HEK293 (cell line): ENCODE measurements at regions not wholly inside any gene's neighbourhood (a gene's known extent, or its start where the extent isn't known, plus 50 kb on each side); places are given as distances from the start of the nearest gene placed in this dataset.

Source experiments
- CTCF ChIA-PET: fragments of 350-600 bp; formaldehyde crosslinking; extraction: SDS; loops from one replicate; lab custom pipeline; 2021; ENCODE audit warnings: antibody characterized with exemption; lab: Yijun Ruan, JAX
- POLR2A ChIA-PET: fragments of 300-600 bp; formaldehyde crosslinking; extraction: SDS; loops from one replicate; lab custom pipeline; 2020; ENCODE audit warnings: antibody characterized with exemption, inconsistent platforms; lab: Yijun Ruan, JAX
- H3K27ac ChIP-seq: fragments of 200-500 bp; sonication (Bioruptor generic); 2 replicates; pipeline ENCODE4 v1.5.1; 2014; ENCODE audit warnings: low read depth, low read length, control low read depth, inconsistent platforms; ENCODE audit errors: extremely low read depth
- H3K36me3 ChIP-seq, 2 experiments: fragments of 200-500 bp in 1 of 2; sonication (Bioruptor generic) in 1 of 2; 1 replicate in 1 of 2; 2 replicates in 1 of 2; pipeline ENCODE4 v1.5.1; 2014 to 2017; ENCODE audit warnings: inconsistent platforms in 2 of 2, low read length in 2 of 2; ENCODE audit not compliant: control insufficient read depth in 2 of 2, insufficient read depth in 1 of 2
- H3K4me1 ChIP-seq: fragments of 200-500 bp; sonication (Bioruptor generic); 2 replicates; pipeline ENCODE4 v1.5.1; 2014; ENCODE audit warnings: mild to moderate bottlenecking, low read length, inconsistent platforms; ENCODE audit not compliant: control insufficient read depth, insufficient read depth
- H3K4me3 ChIP-seq: 2 replicates; pipeline ENCODE4 v1.5.1; 2011; ENCODE audit warnings: low read depth, mild to moderate bottlenecking, control low read depth, low read length, moderate library complexity
- H3K9me3 ChIP-seq: fragments of 200-500 bp; sonication (Bioruptor generic); 2 replicates; pipeline ENCODE4 v1.5.1; 2014; ENCODE audit warnings: low read depth, low read length, inconsistent platforms; ENCODE audit not compliant: control insufficient read depth, insufficient read depth
- FEZF1 ChIP-seq: fragments of 450-650 bp; formaldehyde crosslinking; IDR thresholded peaks from 2 replicates; pipeline ENCODE4 v1.5.1; 2016; ENCODE audit warnings: missing biosample characterization, missing genetic modification characterization
- KLF10 ChIP-seq: fragments of 450-650 bp; IDR thresholded peaks from 2 replicates; pipeline ENCODE4 v1.5.1; 2018; ENCODE audit warnings: missing biosample characterization, mild to moderate bottlenecking, missing genetic modification characterization
- OSR2 ChIP-seq: fragments of 450-650 bp; formaldehyde crosslinking; IDR thresholded peaks from 2 replicates; pipeline ENCODE4 v1.5.1; 2016; ENCODE audit warnings: missing biosample characterization, missing genetic modification characterization
- SP7 ChIP-seq: fragments of 450-650 bp; formaldehyde crosslinking; IDR thresholded peaks from 2 replicates; pipeline ENCODE4 v1.5.1; 2016; ENCODE audit warnings: missing biosample characterization, missing genetic modification characterization
- WT1 ChIP-seq: fragments of 450-650 bp; formaldehyde crosslinking; IDR thresholded peaks from 2 replicates; pipeline ENCODE4 v1.5.1; 2016; ENCODE audit warnings: missing biosample characterization, missing genetic modification characterization
- ZBTB48 ChIP-seq: fragments of 450-650 bp; formaldehyde crosslinking; IDR thresholded peaks from 2 replicates; pipeline ENCODE4 v1.5.1; 2016; ENCODE audit warnings: missing biosample characterization, missing genetic modification characterization
- ZNF114 ChIP-seq: fragments of 450-650 bp; formaldehyde crosslinking; IDR thresholded peaks from 2 replicates; pipeline ENCODE4 v1.5.0; 2017; ENCODE audit warnings: missing biosample characterization, missing genetic modification characterization
- ZNF169 ChIP-seq: fragments of 450-650 bp; formaldehyde crosslinking; IDR thresholded peaks from 2 replicates; pipeline ENCODE4 v1.5.1; 2016; ENCODE audit warnings: missing biosample characterization, missing genetic modification characterization
- ZNF174 ChIP-seq: fragments of 450-650 bp; formaldehyde crosslinking; IDR thresholded peaks from 2 replicates; pipeline ENCODE4 v1.5.0; 2017; ENCODE audit warnings: missing biosample characterization, mild to moderate bottlenecking, missing genetic modification characterization
- ZNF19 ChIP-seq: fragments of 450-650 bp; formaldehyde crosslinking; IDR thresholded peaks from 2 replicates; pipeline ENCODE4; 2016; ENCODE audit warnings: missing biosample characterization, missing genetic modification characterization, low read depth
- ZNF202 ChIP-seq: fragments of 450-650 bp; formaldehyde crosslinking; IDR thresholded peaks from 2 replicates; pipeline ENCODE4 v1.5.1; 2016; ENCODE audit warnings: missing biosample characterization, missing genetic modification characterization, borderline replicate concordance
- ZNF335 ChIP-seq: fragments of 450-650 bp; formaldehyde crosslinking; conservative IDR thresholded peaks from 2 replicates; pipeline ENCODE4 v1.5.1; 2016; ENCODE audit warnings: missing biosample characterization, missing genetic modification characterization
- ZNF423 ChIP-seq: fragments of 450-650 bp; formaldehyde crosslinking; IDR thresholded peaks from 2 replicates; pipeline ENCODE4 v1.5.1; 2016; ENCODE audit warnings: missing biosample characterization, missing genetic modification characterization
- ZNF664 ChIP-seq: fragments of 450-650 bp; formaldehyde crosslinking; IDR thresholded peaks from 2 replicates; pipeline ENCODE4 v1.5.1; 2016; ENCODE audit warnings: missing biosample characterization, missing genetic modification characterization
- TF ChIP-seq, protein P1 (sequence below): fragments of 450-650 bp; formaldehyde crosslinking; IDR thresholded peaks from 2 replicates; pipeline ENCODE4 v1.5.1; 2016; ENCODE audit warnings: missing biosample characterization, missing genetic modification characterization
- TF ChIP-seq, protein P2 (sequence below): fragments of 450-650 bp; formaldehyde crosslinking; IDR thresholded peaks from 2 replicates; pipeline ENCODE4 v1.5.1; 2017; ENCODE audit warnings: missing biosample characterization, missing genetic modification characterization
- TF ChIP-seq, protein P3 (sequence below): fragments of 450-650 bp; formaldehyde crosslinking; IDR thresholded peaks from 2 replicates; pipeline ENCODE4 v1.5.1; 2016; ENCODE audit warnings: missing biosample characterization, missing genetic modification characterization
- TF ChIP-seq, protein P4 (sequence below): fragments of 450-650 bp; formaldehyde crosslinking; IDR thresholded peaks from 2 replicates; pipeline ENCODE4 v1.5.1; 2016; ENCODE audit warnings: missing biosample characterization, missing genetic modification characterization

DNA sequence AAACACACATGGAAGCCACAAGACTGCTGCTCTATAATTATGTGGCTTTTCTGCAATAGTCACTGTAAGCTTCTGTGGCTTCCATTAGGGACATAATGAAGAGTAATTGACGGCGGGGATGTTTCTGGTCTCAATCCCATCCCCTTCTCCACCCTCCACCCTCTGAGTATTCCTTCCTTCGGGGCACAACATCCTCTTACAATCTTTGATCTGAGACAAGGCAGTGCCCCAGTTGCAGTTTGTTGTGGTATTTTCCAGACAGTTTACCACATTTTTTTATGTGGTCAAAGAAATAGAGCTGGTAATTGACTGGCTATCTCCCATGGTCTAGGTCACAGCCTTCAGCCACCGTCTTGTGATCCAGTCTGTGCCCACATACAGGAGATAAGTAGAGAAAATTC, 277.7 kb downstream of the NR2F1-AS1 start:
- ChIA-PET POLR2A (no interaction called here), CTCF (no interaction called here)
- Histone ChIP-seq H3K9me3 (no peaks in the 10 kb centered on the region), H3K36me3 (no peaks in the 10 kb centered on the region), H3K4me3 (no peak overlapping the region), H3K27ac (no peak overlapping the region), H3K4me1 (peaks cover 20% of the 10 kb centered on the region)
- TF ChIP-seq ZNF169 (tag by site-specific recombination) (no peak), SP7 (tag by site-specific recombination) (peak; percentile 94), ZNF423 (tag by site-specific recombination) (no peak), ZNF19 (tag by site-specific recombination) (no peak), OSR2 (tag by site-specific recombination) (0 out of 2 replicates have a peak, but pooled peaks have one; percentile 16)
- TF ChIP-seq, protein P1, sequence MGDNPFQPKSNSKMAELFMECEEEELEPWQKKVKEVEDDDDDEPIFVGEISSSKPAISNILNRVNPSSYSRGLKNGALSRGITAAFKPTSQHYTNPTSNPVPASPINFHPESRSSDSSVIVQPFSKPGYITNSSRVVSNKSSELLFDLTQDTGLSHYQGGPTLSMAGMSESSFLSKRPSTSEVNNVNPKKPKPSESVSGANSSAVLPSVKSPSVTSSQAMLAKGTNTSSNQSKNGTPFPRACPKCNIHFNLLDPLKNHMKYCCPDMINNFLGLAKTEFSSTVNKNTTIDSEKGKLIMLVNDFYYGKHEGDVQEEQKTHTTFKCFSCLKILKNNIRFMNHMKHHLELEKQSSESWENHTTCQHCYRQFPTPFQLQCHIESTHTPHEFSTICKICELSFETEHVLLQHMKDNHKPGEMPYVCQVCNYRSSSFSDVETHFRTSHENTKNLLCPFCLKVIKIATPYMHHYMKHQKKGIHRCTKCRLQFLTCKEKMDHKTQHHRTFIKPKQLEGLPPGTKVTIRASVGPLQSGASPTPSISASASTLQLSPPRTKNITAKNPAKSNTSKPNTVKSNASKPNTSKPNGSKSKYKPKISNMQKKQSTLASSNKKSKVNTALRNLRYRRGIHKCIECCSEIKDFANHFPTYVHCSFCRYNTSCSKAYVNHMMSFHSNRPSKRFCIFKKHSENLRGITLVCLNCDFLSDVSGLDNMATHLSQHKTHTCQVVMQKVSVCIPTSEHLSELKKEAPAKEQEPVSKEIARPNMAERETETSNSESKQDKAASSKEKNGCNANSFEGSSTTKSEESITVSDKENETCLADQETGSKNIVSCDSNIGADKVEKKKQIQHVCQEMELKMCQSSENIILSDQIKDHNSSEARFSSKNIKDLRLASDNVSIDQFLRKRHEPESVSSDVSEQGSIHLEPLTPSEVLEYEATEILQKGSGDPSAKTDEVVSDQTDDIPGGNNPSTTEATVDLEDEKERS, result no peak

DNA sequence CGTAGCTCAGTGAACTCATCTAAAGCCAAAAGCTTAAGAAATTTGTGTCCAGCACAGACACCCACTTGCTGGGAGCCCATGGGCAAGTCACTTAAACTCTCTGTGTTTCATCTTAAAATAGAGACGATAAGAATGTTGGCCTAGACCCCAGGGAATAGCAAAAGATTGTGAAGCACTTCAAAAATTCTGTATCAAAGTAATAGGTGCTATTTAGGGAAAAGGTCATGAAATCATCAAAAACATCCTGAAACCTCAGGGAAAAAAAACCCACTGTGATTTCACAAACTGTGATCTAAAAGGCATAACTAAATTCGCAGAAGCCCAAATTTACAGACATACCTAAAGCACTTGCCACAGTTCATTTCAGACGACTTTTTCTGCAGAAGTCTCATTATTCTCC, 278.3 kb downstream of the NR2F1-AS1 start:
- POLR2A ChIA-PET, result no interaction called here
- no peak for TF ChIP-seq ZNF202 (tag by site-specific recombination)
- TF ChIP-seq, all 188 proteins: peak for 0
- no peak overlapping the region for H3K27ac ChIP-seq

DNA sequence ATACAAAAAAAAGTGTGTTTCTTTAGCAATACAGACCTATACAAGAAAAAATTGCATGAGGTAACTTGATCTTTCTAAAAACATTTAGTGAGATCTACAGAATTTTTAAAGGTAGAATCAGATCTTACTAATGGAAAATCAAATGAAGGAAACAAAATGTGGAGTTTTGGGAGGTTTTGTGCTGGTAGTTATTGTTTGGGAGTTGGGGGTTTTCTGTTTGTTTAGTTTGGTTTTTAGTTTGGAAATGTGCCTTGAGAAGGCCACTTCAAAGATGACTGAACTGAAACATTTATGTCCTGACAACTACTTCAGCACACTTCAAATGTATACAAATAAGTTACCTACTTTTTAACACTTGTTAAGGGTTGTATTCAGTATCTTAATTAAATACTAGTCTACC, 280.1 kb downstream of the NR2F1-AS1 start:
- Histone ChIP-seq H3K4me3 (no peak overlapping the region), H3K27ac (no peak overlapping the region), H3K36me3 (no peaks in the 10 kb centered on the region), H3K4me1 (peaks cover 20% of the 10 kb centered on the region), H3K9me3 (no peaks in the 10 kb centered on the region)
- TF ChIP-seq, protein P2, sequence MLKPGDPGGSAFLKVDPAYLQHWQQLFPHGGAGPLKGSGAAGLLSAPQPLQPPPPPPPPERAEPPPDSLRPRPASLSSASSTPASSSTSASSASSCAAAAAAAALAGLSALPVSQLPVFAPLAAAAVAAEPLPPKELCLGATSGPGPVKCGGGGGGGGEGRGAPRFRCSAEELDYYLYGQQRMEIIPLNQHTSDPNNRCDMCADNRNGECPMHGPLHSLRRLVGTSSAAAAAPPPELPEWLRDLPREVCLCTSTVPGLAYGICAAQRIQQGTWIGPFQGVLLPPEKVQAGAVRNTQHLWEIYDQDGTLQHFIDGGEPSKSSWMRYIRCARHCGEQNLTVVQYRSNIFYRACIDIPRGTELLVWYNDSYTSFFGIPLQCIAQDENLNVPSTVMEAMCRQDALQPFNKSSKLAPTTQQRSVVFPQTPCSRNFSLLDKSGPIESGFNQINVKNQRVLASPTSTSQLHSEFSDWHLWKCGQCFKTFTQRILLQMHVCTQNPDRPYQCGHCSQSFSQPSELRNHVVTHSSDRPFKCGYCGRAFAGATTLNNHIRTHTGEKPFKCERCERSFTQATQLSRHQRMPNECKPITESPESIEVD (tag by site-specific recombination), result peak; percentile 50
- TF ChIP-seq ZBTB48 (no peak), OSR2 (tag by site-specific recombination) (0 out of 2 replicates have a peak, but pooled peaks have one; percentile 16), KLF10 (tag by site-specific recombination) (no peak), ZNF664 (tag by site-specific recombination) (peak; percentile 43; the same call in 1 of the 2 replicates), WT1 (tag by site-specific recombination) (peak; percentile 57), FEZF1 (peak; percentile 15; the same call in 1 of the 2 replicates)
- CTCF ChIA-PET, result interaction anchor here (0.6 kb wide), 1 partner anchor 281 kb away, joined by 4 read pairs; no protein-coding TSS in a partner anchor
- POLR2A ChIA-PET, result no interaction called here

More for the DNA sequence above, 278.3 kb downstream of the NR2F1-AS1 start:
- H3K36me3 ChIP-seq, result no peaks in the 10 kb centered on the region
- no peak overlapping the region for H3K4me3 ChIP-seq
- no peaks in the 10 kb centered on the region for H3K9me3 ChIP-seq
- peaks cover 20% of the 10 kb centered on the region for H3K4me1 ChIP-seq
- CTCF ChIA-PET, result no interaction called here

DNA sequence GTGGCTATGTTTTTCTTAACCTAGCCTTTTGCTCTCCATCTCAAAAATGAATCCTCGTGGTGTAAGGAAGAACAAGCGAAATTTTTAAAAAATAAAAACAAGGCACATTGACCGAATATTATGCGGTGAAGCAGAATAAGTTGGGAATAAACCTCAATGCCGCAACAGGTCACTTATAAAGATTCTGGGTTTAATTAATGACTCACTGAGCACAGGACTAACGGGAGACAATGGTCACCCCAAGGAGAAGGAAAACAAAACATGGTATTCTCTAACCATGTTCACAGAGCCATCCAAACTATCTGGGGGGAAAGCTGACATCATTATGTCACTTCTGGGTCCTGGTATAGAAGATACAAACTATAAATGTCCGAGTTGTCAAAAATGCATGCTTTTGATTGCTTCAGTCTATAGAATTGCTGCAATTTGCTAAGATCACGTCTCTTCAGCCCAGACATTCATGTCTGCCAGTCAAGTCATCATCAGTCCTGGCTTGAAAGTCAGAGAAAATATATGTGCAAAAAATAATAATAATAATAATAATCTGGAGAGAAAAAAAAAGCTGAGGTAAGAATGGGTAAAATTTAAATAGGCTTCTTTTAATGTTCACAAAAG, 280.6 kb downstream of the NR2F1-AS1 start:
- Histone ChIP-seq H3K9me3 (no peaks in the 10 kb centered on the region), H3K4me3 (no peak overlapping the region), H3K27ac (peak overlapping the region; percentile 55), H3K36me3 (no peaks in the 10 kb centered on the region), H3K4me1 (peaks cover 20% of the 10 kb centered on the region)
- CTCF ChIA-PET, result interaction anchor here (0.6 kb wide), 1 partner anchor 282 kb away, joined by 4 read pairs; no protein-coding TSS in a partner anchor
- POLR2A ChIA-PET, result no interaction called here
- TF ChIP-seq, protein P3, sequence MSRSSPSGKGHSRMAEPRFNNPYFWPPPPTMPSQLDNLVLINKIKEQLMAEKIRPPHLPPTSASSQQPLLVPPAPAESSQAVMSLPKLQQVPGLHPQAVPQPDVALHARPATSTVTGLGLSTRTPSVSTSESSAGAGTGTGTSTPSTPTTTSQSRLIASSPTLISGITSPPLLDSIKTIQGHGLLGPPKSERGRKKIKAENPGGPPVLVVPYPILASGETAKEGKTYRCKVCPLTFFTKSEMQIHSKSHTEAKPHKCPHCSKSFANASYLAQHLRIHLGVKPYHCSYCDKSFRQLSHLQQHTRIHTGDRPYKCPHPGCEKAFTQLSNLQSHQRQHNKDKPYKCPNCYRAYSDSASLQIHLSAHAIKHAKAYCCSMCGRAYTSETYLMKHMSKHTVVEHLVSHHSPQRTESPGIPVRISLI (tag by site-specific recombination), result no peak; the same call in 1 of the 2 replicates
- TF ChIP-seq, protein P4, sequence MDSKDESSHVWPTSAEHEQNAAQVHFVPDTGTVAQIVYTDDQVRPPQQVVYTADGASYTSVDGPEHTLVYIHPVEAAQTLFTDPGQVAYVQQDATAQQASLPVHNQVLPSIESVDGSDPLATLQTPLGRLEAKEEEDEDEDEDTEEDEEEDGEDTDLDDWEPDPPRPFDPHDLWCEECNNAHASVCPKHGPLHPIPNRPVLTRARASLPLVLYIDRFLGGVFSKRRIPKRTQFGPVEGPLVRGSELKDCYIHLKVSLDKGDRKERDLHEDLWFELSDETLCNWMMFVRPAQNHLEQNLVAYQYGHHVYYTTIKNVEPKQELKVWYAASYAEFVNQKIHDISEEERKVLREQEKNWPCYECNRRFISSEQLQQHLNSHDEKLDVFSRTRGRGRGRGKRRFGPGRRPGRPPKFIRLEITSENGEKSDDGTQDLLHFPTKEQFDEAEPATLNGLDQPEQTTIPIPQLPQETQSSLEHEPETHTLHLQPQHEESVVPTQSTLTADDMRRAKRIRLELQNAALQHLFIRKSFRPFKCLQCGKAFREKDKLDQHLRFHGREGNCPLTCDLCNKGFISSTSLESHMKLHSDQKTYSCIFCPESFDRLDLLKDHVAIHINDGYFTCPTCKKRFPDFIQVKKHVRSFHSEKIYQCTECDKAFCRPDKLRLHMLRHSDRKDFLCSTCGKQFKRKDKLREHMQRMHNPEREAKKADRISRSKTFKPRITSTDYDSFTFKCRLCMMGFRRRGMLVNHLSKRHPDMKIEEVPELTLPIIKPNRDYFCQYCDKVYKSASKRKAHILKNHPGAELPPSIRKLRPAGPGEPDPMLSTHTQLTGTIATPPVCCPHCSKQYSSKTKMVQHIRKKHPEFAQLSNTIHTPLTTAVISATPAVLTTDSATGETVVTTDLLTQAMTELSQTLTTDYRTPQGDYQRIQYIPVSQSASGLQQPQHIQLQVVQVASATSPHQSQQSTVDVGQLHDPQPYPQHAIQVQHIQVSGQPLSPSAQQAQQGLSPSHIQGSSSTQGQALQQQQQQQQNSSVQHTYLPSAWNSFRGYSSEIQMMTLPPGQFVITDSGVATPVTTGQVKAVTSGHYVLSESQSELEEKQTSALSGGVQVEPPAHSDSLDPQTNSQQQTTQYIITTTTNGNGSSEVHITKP, result 0 out of 2 replicates have a peak, but pooled peaks have one; percentile 5
- TF ChIP-seq ZNF114 (tag by site-specific recombination) (no peak), ZNF335 (tag by site-specific recombination) (0 out of 2 replicates have a peak, but pooled peaks have one; percentile 24), ZNF174 (no peak)
